ENCODE measurements at regions not wholly inside any gene's neighbourhood (a gene's known extent, or its start where the extent isn't known, plus 50 kb on each side); places are given as distances from the start of the nearest gene placed in this dataset.

DNA sequence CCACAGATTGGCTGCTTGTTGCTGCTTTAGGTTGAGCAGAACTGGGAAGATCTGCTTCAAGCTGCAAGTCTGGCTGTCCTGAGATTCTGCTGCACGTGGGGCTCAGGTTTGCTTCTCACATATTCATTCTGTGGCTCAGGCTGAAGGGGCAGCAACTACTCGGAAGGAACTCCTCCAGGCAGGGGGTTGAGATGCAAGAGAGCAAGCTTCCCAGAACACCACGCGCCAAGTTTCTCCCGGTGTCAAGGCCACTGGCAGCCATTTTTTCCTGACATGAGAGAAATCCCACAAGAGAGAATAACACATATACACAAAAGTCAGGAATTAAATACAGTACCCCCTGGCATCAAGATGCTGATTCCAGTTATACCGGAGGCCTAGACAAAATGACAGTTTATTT is 887.6 kb upstream of the SLC10A2 start:
- TF ChIP-seq POLR2A (IDR thresholded peaks at IDR 0.05; ENCODE audit: control extremely low read depth in 1 of 2, low read depth in 2 of 2, low read length in 2 of 2) (no peak), EZH2 (IDR thresholded peaks at IDR 0.05; ENCODE audit: low read depth, low read length, severe bottlenecking) (no peak), RFX5 (IDR thresholded peaks at IDR 0.05; ENCODE audit: borderline replicate concordance, low read depth, low read length) (no peak)
